Activated T-cell treated with anti-CD3 and anti-CD28 coated beads for 24 hours (primary cell): ENCODE measurements at regions not wholly inside any gene's neighbourhood (a gene's known extent, or its start where the extent isn't known, plus 50 kb on each side); places are given as distances from the start of the nearest gene placed in this dataset.
"Not testable (repeated sequence)": the region's sequence is repeated elsewhere in the genome, so short reads cannot be mapped to it uniquely, and the experiment has no call there.

Experiments
- DNase-seq: peaks from one replicate; pipeline ENCODE4 v3.0.0-alpha.2; 2020; ENCODE audit warnings: low read depth

DNA sequence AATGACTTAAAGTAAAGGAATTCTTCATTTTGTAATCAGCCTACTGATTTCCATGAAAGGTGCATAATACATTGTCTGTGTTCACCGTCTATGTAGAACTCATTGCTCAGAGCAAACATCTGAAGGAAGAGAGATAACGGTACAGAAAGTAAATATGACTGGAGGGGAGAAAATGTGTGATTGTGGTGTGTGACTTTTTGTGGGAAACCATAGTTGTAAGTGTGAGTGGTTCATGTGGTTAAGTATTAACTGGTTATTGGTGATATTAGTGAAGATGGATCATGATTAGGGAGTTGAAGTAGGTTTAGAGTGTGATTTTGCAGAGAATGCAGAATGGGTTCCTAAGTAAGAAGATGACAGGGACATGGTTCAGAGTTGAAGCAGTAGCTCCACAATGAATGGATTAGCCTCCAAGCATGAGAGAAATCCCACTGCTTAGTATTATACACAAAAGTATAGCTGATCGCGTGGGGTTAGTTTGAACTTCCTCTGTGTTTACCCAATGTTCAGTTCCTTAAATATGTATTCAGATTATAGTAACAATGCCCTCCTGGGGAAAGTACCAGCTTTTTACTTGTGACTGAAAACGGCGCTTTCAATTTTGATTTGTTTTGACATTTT lies 368.9 kb downstream of the UTRN start:
- no peak for DNase-seq

DNA sequence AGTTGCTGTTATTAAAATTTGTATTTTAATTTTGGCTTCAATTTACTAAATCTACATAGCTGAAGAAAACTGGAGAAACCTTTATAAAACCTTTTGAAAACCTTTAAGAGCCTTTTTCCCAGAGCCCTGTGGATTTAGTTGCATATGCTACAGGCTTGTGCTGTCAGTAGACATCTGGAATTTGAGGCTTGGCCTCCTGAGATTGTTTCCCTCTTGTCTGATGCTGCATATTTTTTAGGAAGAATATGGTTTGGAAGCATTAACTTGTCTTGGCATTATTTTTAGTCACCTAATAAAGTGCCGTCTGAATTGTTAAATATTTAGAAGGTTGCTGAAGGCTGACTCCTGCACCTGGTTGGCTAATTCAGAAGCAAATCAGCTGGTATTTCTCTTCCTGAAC lies 369.4 kb downstream of the UTRN start:
- no peak for DNase-seq

DNA sequence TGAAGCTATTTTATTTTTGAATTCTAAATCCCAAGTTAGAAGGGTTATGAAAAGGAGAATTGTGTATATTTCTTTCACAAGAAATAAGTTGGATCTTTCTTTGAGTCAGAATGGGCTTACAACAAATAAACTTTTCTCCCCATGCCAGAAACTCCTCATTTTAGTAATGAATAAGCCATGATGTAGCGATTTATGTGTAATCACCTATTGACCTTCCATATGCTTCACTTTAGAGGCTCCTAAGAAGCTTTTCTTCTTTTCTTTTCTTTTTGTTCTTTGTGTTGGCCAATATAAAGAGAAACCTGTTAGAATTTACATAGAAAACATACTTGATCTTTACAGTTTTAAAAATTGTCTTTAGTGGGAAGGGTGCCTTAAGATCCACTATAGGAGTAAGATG lies 370.2 kb downstream of the UTRN start:
- no peak for DNase-seq

DNA sequence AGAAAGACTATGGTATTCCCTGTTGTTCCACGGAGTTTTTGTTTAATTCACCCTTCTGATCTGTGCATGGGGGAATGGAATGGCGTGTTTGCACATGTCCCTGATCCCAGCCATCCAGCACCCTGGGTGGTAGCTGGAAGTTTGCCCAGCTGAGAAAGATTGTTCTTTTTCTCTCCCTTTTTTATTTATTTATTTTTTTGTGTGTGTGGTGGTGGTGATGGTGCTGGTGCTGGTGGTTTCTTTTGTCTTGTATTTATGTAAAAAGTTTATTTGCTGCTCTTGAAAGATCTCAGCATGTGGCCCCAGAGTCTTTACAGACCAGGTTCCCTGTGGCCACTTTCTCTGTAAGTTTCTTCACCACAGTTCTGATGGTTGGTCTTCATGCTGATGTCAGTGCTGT lies 372.6 kb downstream of the UTRN start:
- DNase-seq, result no peak

DNA sequence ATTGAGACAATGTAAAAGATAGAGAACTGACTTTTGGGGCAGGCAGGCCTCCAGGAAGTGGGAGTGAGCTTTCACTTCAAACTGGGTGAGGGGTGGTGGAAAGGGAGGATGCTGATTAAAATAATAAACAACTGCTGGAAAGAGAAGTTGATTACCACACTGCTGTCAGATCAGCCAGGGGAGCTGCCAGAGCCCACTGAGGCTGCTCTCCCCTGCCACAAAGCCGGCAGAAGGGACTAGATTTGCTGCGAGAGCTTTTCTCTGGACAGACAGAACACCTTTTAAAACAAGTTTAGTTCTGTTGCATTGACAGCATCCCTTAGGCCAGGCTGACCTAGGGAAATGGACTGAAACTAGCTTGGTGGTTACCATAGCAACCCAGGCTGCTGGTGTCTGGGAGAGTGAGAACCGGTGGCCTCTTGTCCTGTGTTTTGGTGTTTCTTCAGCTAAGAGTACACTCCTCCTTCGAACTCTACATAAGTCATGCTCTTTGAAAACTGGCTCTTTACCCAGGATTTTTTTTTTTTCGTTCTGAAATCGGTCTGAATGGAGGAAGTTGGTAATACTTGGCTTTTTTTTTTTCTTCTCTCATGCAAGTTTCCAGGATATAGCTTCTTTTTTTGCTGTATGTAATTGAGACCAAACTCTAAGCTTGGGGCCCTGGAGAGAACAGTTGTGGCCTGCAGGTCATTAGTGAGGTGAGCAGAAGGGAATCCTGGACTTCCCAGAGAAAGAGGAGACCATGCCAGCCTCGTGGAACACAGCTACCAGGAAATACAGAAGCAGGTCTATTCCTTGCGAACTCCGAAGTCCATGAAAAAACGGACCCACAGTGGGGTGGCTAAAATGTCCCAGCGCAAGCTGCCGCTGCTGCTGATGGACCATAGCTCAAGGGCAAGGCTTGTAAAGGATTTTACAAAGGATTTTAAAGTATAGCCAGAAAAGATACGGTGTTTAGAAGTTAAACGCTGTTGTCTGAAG lies 374.4 kb downstream of the UTRN start:
- no peak for DNase-seq

DNA sequence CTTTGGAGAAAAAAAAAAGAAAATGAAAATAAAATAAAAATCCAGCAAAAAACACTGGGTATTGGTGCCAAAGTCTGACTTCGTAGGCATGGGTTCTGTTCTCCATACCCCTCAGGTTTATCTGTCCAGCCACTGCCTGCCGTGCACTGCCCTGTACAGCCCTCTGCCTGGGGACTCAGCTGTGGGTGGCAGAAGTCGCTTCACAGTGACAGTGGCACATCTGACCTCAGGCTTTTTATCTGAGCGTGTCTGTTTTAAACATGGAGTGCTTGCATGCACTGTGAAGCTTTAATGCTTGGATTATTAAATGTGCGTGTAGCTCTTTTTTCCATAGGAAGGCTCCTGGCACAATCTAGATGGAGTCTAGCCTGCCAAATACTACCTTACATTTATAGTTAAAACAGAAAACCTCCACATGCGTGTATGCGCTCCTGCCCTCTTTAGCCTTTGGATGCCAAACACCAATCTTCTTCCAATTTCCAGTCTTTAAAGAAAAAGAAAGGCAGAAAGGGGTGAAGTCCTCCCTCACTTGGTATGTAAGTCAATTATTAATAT lies 375.5 kb downstream of the UTRN start:
- no peak for DNase-seq

DNA sequence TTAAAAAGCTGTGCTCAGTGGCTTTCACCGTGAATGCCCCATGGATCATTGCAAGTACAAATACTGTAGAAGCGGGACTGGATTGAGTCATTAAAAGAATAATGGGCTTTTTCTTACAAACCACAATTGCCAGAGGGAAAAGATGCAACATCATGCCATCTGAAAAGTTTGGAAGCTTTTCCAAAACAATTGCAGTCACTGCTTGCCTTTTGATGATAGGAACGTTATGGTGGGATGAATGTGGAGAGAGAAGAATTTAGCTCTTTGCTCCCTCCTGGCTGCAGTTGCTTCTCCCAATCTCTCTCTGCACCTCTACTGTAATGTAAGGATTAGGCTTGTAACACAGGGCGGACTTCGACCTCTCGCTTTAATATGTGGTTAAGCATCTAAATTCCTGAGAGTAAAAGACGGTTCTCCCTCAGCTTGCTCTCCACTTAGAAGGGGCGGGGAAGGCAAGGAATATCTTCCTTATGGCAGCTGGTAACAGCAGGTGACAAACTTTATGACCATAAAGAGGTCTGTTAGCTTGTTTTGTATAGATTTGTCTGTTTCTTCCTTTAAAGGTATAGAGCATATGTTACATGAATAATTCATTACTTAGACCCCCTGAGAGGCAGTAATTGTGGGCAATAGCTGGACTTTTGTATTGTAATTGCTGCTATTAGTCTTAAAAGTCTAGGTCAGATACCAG lies 376.1 kb downstream of the UTRN start:
- DNase-seq, result no peak

DNA sequence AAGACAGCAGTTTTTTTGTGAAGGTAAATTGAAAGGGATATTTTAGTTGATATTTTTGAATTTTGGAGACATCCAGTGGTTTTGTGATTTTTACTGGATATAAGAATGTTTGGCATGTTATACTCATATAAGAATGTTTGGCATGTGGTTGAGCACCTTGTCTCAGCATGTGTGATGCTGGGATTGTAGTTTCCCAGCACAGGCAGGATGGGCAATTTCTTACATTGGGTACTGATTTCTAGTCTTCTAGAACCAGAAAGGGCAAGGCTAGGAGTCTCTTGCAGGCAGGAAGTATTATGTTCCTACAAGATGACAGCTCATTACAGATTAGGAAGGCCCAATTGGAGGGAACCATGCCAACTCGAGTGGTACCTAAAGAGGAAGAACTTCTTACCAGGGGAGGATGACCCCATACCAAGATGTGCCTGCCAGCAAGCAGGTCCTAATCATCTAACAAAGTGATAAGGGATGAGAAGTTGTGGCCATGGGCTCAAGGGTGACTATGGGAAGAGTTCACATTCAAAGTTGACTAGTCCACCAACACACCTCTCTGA lies 377.8 kb downstream of the UTRN start:
- no peak for DNase-seq

DNA sequence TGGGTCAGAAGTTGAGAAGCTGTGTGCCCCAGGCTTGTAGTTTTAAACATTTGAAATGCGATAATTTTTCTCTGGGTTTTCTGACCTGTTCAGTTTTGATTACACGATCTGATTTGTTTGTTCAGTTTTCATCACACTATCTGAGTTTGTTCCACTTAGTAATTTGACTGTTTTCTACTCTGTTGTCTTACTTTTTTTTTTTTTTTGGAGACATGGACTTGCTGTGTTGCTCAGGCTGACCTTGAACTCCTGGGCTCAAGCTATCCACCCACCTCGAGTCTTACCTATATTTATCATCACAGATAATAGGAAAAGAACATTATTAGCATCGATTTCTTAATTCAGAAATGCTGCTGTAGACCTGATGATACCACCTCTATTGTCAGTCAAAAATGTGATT lies 379.1 kb downstream of the UTRN start:
- DNase-seq, result no peak

DNA sequence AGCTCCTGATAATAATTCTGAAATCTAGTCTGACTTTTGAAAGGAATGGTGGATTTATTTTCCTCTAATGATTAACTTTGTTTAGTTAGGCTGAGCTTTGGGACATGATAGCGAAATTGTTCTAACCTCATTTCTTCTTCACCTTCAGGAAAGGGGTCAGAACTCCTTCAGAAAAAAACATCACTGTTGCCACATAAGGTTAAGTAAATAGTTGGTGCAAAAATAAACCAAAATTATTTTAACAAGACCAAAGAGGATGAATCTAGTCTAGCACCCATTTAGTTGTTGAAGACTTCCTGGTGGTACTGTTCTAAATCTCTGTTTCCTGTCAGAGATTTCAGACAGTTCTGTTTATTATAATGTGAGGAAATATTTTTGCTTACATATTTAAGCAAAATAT lies 379.8 kb downstream of the UTRN start:
- DNase-seq, result no peak

DNA sequence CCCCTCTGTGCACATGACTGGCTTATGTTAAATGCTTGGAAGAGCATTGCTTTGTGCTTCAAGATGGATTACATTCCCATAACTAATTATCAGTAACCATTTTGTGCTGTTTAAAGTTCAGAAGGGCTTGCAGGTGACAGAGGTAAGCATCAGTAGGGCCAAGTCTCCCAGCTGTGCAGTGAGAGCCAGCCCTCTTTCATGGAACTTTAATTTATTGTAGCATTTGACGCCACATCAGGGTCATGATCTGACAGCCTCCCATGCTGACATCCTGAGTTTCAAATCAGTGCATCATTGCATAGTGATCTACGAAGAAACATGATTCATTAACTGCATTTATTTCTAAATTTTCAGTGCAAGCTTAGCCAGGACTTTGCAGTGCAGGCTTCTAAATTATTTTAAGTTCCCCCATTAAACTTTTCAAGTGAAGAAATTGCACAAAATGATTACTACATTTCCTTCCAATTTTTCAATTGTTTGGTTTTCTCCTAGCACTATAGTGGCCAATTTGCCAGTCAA lies 380.9 kb downstream of the UTRN start:
- no peak for DNase-seq

DNA sequence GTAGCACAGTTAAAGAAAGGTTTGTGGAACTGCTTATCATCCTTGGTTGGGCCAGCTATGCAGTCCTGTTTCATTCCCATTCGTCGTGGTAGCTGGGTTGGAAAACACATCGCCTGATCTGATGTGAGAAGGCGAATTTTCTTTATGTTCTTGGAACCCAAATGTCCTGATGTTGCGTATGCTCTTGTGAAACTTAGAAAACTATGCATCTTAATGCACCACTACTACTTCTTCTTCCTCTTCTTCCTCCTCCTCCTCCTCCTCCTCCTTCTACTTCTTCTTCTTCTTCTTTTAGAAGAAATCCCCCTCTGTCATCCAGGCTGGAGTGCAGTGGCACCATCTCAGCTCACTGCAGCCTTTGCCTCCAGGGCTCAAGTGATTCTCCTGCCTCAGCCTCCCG lies 381.6 kb downstream of the UTRN start:
- no peak for DNase-seq

DNA sequence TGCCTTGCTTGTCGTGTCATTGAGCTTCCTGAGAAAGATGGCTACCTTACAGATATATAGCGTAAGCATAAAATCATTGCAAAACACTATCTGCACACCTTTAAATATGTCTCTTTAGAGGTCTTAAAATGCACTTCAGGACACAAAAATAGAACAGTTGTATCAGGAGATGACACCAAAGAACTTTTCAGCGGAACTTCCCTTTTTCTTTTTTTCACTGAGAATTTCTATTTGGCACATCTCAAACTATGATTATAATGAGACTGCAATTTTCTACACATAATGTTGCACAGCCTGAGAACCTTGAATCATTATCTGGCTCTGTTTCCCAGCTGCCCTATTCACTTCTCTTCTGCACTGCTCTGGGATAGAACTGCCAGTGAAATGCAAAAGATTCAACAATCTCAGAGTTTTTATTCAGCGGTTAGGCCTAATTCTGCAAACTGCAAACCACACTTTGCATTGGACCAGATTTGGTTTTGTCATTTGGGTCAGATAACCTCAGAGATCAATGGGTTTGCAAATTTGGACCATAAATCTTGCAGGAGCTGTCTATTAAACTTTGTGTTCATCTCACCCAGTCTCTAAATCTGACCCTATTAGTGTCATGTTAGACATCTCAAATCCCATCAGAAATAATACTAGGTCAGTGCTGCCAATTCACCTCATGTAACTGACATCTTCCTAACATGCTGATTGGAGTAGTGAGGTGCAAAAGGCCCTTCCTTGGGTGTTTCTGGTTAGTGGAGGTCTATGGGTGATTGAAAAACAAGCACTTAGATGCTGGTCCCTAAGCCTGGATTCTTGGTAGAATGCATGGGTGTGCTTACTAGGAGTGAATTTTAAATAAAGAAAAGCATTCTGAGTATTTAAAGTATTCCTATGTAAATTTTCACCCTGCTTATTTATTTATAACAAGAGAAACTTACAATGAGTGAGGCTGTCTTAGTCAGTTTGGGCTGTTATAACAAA lies 382.7 kb downstream of the UTRN start:
- DNase-seq, result no peak

DNA sequence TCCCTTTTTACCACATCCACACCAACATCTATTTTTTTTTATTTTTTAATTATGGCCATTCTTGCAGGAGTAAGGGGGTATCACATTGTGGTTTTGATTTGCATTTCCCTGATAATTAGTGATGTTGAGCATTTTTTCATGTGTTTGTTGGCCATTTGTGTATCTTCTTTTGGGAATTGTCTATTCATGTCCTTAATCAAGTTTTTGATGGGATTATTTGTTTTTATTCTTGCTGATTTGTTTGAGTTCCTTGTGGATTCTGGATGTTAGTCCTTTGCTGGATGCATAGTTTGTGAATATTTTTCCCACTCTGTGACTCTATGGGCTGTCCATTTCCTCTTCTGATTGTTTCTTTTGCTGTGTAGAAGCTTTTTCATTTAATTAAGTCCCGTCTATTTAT lies 385.1 kb downstream of the UTRN start:
- not testable (repeated sequence) for DNase-seq

DNA sequence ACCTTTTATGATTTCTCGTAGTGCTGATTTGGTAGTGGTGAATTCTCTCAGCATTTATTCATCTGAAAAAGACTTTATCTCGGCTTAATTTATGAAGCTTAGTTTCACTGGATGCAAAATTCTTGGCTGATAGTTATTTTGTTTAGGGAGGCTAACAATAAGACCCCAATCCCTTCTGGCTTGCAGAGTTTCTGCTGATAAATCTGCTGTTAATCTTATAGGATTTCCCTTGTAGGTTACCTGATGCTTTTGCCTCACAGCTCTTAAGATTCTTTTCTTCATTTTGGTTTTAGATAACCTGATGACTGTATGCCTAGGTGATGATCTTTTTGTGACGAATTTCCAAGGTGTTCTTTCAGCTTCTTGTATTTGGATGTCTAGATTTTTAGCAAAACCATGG lies 388.7 kb downstream of the UTRN start:
- no peak for DNase-seq

DNA sequence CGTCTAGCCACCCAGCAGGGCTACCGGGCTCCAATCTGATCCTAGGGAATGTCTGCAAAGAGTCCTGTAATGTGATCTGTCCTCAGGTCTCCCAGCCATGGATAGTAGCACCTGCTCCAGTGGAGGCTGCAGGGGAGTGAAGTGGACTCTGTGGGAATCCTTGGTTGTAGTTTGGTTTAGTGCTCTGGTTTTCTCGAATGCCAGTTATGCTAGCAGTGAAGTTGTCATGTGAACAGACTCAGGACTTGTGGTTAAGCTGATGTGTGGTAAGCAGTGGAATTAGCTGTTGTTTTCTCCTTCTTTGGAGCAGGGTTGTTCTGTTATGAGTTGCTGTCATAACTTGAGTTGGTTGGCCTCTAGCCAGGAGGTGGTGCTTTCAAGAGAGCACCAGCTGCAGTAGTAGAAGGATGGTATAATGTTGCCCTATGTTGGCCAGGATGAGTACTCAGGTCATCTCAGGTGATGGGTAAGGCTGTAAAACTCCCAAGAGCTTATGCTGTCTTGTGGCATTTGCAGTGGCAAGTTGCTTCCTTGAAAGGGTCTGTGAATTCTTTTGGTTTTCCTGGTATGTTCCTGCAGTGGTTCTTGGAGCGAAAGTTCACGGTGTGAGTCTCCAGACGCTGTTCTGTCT lies 390.2 kb downstream of the UTRN start:
- DNase-seq, result no peak

DNA sequence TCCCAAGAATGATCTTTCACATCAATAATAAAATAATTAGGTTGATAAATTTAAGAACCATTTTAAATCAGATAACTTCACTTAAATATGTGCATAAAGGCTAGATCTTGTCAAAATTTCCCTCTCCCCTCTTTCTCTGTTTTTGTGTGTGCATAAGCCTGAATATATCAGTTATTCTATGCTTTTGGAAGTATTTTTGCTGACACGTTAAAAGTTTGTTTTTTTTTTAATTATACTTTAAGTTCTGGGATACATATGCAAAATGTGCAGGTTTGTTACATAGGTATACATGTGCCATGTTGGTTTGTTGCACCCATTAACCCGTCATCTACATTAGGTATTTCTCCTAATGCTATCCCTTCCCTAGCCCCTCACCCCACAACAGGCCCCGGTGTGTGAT lies 391.2 kb downstream of the UTRN start:
- DNase-seq, result not testable (repeated sequence)

DNA sequence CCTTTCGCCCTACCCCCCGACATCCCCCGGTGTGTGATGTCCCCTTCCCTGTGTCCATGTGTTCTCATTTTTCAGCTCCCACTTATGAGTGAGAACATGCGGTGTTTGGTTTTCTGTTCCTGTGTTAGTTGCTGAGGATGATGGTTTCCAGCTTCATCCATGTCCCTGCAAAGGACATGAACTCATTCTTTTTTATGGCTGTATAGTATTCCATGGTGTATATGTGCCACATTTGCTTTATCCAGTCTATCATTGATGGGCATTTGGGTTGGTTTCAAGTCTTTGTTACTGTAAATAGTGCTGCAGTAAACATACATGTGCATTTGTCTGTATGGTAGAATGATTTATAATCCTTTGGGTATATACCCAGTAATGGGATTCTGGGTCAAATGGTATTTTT lies 392.1 kb downstream of the UTRN start:
- not testable (repeated sequence) for DNase-seq

DNA sequence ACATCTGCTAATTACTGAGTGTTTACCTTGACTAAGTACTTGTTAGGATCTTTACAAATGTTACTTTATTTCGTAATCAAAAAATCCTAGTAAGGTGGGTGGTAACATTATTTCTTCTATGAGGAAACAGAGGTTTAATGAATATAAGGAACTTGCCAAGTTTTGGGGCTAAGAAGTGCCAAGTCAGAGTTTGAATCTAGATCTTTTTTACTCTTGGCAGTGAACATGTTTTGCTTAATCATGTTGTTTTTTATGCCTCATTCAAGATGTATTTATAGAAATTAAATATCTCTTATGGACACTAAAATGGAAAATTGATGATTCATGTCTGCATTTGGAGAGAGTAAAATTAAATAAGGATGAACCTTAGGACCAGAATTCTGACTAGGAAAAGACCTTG lies 393.7 kb downstream of the UTRN start:
- DNase-seq, result no peak

DNA sequence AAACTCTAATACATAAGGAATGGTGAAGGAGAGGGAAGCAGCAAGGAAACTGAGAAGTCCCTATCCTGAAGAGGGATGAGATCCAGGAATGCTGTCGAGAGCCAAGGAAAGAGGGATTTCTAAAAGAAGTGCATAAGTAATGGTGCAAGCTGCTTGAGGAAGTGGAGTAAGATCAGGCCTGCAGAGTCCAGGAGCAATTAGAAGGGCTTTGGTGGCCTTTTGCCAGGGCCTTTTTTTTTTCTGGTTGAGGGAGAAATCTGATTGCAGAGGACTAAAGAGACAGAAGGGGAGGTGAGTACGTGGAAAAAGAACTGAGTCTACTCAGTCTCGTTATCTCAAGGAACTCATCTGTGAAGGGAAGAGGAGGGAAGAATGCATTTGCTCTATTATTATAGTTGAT lies 396.2 kb downstream of the UTRN start:
- no peak for DNase-seq
